HUDEP-2 (cell line): ENCODE measurements at regions not wholly inside any gene's neighbourhood (a gene's known extent, or its start where the extent isn't known, plus 50 kb on each side); places are given as distances from the start of the nearest gene placed in this dataset.
"Not testable (repeated sequence)": the region's sequence is repeated elsewhere in the genome, so short reads cannot be mapped to it uniquely, and the experiment has no call there.

Source experiments
- DNase-seq, 76 experiments: peaks; one replicate each; lab custom pipeline; 2025; ENCODE audit not compliant: unreplicated experiment in 76 of 76; lab: John Stamatoyannopoulos, UW

- DNase-seq: no peak
Measured at GRCh38 chr4:84291969-84292368, 207.1 kb downstream of the NKX6-1 start.

GRCh38 chr4:84286048-84286447 is 213.0 kb downstream of the NKX6-1 start:
- DNase-seq: no peak

- no peak for DNase-seq
Measured at GRCh38 chr4:84279678-84280077, 219.4 kb downstream of the NKX6-1 start.

GRCh38 chr4:84277923-84278322 is 221.2 kb downstream of the NKX6-1 start:
- no peak for DNase-seq

GRCh38 chr4:84276752-84277151 is 222.3 kb downstream of the NKX6-1 start:
- DNase-seq: no peak

GRCh38 chr4:84269536-84270044 is 229.5 kb downstream of the NKX6-1 start:
- no peak for DNase-seq

- DNase-seq: no peak
Measured at GRCh38 chr4:84264652-84265051, 234.4 kb downstream of the NKX6-1 start.

GRCh38 chr4:84263415-84263814 is 235.7 kb downstream of the NKX6-1 start:
- no peak for DNase-seq

- no peak for DNase-seq
Measured at GRCh38 chr4:84260495-84260894, 238.6 kb downstream of the NKX6-1 start.

- DNase-seq: peak in 3 of 76 experiments; percentile 3 to 20 (median 8)
Measured at GRCh38 chr4:84258905-84259830, 239.9 kb downstream of the NKX6-1 start.

GRCh38 chr4:84254537-84254936 is 244.6 kb downstream of the NKX6-1 start:
- no peak for DNase-seq

GRCh38 chr4:84249521-84249920 is 249.6 kb downstream of the NKX6-1 start:
- DNase-seq: no peak

GRCh38 chr4:84245042-84245441 is 254.1 kb downstream of the NKX6-1 start:
- not testable (repeated sequence) for DNase-seq

- peak in 1 of 76 experiments; percentile 0 for DNase-seq
Measured at GRCh38 chr4:84244346-84244801, 254.7 kb downstream of the NKX6-1 start.

- DNase-seq: no peak
Measured at GRCh38 chr4:84243685-84244084, 255.4 kb downstream of the NKX6-1 start.

- DNase-seq: no peak
Measured at GRCh38 chr4:84239278-84239845, 259.7 kb downstream of the NKX6-1 start.

- DNase-seq: no peak
Measured at GRCh38 chr4:84238247-84239090, 260.6 kb downstream of the NKX6-1 start.

GRCh38 chr4:84237008-84237407 is 262.1 kb downstream of the NKX6-1 start:
- no peak for DNase-seq

- no peak for DNase-seq
Measured at GRCh38 chr4:84235126-84235944, 263.8 kb downstream of the NKX6-1 start.
